CD4-positive, alpha-beta T cell treated with Interleukin-2 at 100 ng/mL for 4 hours (primary cell): ENCODE measurements at regions not wholly inside any gene's neighbourhood (a gene's known extent, or its start where the extent isn't known, plus 50 kb on each side); places are given as distances from the start of the nearest gene placed in this dataset.
"Not testable (repeated sequence)": the region's sequence is repeated elsewhere in the genome, so short reads cannot be mapped to it uniquely, and the experiment has no call there.

Experiments used
- DNase-seq: peaks from one replicate; pipeline ENCODE4 v3.0.0-alpha.2; 2020; ENCODE audit warnings: low spot score

GRCh38 chr2:105536175-105536574 is 137.3 kb upstream of the FHL2 start:
- no peak for DNase-seq

DNA sequence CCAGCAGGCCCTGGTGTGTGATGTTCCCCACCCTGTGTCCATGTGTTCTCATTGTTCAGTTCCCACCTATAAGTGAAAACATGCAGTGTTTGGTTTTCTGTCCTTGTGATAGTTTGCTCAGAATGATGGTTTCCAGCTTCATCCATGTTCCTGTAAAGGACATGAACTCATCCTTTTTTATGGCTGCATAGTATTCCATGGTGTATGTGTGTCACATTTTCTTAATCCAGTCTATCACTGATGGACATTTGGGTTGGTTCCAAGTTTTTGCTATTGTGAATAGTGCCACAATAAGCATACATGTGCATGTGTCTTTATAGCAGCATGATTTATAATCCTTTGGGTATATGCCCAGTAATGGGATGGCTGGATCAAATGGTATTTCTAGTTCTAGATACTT is 130.4 kb upstream of the FHL2 start:
- DNase-seq = not testable (repeated sequence)

DNA sequence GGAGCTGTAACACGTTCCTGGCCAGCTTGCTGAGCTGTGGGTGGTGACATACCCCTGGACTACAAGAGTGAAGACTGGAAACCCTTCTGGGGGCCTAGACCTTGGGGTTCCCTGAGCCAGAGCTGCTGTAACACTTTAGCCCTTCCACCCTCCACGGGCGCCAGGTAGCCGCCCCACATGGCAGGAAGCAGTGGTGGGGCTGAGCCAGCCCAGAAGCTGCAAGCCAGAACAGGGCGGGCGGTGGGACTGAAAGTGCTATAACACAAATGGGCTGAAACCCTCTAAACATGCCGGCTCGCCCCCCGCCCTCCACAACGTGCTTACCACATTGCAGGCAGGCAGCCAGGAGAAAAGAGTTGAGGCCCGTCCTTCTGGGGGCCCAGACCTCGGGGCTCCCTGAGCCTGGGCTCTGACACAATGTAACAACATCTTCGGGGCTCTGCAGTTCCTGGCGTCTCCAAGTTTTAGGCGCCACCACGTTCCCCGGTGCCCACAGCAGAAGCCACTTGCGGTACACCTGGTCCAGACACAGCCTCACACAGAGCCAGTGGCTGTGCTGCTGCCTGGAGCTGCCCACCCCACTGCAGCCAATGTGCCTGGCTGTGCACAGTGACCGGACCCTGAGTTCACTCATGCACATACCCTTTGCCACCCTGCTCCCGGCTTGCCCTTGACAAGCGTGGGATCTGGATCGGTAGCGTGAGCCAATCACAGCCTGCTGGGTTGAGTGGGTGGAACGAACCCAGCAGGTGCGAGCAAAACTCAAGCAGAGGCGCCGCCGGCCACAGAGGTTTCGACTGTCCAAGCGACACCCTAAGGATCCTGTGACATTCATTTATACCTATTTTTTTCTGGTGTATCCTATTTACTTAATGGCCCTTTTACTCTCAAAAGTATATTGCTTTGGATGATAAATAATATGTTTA is 127.4 kb upstream of the FHL2 start:
- DNase-seq = no peak

GRCh38 chr2:105525201-105525600 is 126.3 kb upstream of the FHL2 start:
- no peak for DNase-seq

- no peak for DNase-seq
Observed at GRCh38 chr2:105522645-105523044, 123.8 kb upstream of the FHL2 start.

DNA sequence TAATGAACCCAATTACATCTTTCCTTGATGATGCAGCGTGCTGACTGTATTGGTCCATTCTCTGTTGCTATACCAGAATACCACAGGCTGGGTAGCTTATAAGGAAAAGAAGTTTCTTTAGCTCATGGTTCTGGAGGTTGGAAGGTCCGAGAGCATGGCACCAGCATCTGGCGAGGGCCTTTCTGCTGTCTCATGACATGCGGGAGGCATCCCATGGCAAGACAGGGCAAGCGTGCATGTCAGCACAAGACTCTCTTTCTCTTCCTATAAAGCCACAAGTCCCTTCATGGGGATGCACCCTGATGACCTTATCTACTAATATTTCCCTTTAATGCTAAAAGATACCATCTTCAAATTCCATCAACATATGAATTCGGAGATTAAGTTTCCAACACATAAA is 122.8 kb upstream of the FHL2 start:
- DNase-seq = no peak

- DNase-seq = peak; percentile 8
Observed at GRCh38 chr2:105521176-105521575, 122.3 kb upstream of the FHL2 start.

GRCh38 chr2:105519516-105519915 is 120.7 kb upstream of the FHL2 start:
- DNase-seq = no peak

DNA sequence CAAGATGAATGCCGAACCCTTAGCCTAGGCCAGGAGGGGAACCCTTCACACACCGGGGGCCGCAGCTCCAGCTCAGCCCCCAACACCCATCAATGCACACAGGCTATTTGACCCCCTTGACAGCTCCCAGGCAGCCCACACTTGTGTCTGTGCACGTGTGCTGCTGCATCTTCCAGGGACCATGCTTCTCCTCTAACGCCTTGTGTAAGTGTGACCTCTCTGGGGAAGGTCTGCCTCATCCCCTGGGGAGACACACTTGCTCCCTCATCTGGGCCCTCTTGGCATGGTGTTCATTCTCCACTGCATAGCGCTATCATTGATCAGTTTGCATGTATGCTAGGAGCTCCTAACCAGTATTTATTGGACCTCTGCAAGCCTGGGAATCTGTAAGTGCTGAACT is 120.0 kb upstream of the FHL2 start:
- no peak for DNase-seq

- DNase-seq = no peak
Observed at GRCh38 chr2:105517814-105518705, 119.2 kb upstream of the FHL2 start.

GRCh38 chr2:105515581-105516415 is 116.9 kb upstream of the FHL2 start:
- no peak for DNase-seq

GRCh38 chr2:105514576-105514975 is 115.7 kb upstream of the FHL2 start:
- DNase-seq = no peak

- no peak for DNase-seq
Observed at GRCh38 chr2:105510761-105511528, 112.1 kb upstream of the FHL2 start.

GRCh38 chr2:105509269-105510086 is 110.6 kb upstream of the FHL2 start:
- no peak for DNase-seq

- not testable (repeated sequence) for DNase-seq
Observed at GRCh38 chr2:105506860-105507259, 108.0 kb upstream of the FHL2 start.

DNA sequence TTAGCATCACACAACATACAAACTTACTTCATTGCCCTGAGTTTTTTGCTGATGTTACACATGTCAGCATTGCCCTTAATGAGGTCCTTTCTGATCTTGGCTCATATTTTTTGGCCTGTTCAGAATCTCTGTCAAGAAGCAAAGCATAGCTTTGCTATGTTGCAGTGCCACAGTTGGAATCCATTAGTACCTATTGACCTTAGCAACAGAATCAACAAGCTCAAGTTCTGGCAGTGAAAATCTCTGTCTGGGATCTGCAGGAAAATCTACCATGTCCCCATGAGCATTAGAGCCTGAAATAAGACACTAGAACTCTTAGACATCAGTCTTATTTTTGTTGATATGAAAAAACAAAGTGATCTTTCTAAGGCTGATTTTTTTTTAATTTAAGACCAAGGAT is 105.6 kb upstream of the FHL2 start:
- no peak for DNase-seq

DNA sequence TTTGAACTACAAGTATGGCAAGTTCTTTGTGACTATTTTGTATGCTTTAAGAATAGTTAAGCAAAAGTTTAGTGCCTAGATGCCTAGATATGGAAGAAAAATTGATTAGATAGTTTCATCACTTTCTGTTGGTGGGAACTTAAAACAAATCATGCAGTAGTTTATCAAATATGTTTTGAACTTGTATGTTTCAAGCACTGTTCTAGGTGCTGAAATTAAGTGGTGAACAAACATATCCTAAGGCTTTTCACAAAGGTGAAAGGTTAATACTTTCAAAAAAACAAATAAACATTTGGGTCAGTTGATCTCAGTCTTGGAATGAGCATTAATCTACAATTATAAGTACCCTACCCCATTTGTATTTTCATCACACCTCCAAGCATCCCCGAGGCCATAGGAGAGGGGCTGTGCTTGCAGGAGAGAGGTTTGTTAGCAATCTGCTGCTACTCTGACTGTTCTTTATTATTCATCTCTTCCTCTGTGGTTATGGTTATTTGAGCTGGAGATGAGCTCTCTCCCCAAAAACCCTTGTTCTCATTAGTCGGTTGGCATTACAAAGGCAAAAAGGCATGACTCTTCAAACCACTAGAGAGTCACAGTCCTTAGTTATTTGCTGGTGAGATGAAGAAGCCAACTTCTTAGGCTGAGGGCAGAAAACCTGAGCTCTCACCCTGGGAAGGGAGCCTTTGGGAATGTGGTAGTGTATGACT is 103.9 kb upstream of the FHL2 start:
- no peak for DNase-seq

DNA sequence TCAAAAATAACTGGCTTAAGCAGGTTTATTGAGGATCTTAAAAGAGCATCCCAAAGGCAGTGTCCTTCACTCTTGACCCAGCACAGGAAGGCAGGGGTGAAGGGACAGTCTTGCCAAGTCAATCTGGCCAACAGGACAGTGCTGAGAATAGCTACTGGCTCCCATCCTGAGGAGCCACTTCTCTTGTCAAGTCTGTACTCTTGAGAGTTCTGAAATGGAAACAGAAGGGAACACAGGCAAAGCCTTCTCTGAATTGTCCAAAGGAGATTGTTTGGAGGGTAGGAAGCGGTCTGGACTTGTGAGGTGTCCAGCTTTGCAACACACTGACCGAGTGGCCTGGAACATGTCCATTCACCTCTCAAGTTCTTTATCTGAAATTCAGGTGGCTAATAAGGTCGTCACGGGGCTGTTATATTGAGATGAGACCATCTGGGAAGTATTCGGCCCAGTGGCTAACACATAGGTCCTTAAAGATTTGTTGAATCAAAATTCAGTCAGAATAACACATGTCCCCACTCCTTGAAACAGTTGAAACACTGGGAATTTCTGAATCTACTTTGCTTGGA is 99.5 kb upstream of the FHL2 start:
- no peak for DNase-seq

DNA sequence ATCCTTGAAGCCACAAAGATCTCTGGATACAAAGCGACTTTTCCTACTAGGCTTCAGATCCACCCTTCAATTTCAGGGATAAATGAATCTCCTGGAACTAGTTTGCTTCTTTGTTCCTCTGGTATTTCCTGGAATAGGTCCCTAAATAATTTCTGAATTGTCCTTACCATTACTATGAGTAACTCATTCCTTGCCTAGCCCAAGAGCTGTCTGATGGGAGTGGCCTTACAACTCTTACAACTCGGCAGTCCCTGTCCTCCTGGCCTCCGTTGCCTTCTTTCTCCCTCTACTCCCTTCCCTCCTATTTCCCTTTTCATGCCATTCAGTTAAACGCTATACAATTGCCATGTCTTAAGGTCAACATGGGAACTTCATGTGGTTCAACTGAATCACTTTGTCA is 98.2 kb upstream of the FHL2 start:
- no peak for DNase-seq
